ENCODE measurements at regions not wholly inside any gene's neighbourhood (a gene's known extent, or its start where the extent isn't known, plus 50 kb on each side); places are given as distances from the start of the nearest gene placed in this dataset.

DNA sequence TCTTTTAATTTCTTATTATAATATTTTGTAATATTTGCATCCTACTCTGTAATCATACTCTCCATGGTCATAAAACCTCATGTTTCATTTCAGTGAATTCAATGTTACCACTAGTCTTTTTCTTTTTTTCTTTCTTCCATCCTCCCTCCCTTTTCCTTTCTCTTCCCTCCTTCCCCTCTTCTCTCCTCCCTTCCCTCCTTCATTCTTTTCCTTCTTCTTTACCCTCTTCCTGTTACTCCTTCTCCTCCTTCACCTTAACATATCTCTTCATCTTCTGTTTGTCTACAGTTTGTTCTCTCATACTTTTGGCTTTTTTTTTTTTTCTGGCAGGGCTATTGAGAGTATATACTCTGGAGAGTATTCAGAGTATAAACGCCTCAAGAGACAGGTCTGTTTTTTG, 491.6 kb upstream of the ID2 start:
- no peak overlapping the region for H3K4me3 ChIP-seq (ENCODE audit: low read depth, low read length)
- no peak for DNase-seq (ENCODE audit: low read depth)
- TF ChIP-seq, protein P1, sequence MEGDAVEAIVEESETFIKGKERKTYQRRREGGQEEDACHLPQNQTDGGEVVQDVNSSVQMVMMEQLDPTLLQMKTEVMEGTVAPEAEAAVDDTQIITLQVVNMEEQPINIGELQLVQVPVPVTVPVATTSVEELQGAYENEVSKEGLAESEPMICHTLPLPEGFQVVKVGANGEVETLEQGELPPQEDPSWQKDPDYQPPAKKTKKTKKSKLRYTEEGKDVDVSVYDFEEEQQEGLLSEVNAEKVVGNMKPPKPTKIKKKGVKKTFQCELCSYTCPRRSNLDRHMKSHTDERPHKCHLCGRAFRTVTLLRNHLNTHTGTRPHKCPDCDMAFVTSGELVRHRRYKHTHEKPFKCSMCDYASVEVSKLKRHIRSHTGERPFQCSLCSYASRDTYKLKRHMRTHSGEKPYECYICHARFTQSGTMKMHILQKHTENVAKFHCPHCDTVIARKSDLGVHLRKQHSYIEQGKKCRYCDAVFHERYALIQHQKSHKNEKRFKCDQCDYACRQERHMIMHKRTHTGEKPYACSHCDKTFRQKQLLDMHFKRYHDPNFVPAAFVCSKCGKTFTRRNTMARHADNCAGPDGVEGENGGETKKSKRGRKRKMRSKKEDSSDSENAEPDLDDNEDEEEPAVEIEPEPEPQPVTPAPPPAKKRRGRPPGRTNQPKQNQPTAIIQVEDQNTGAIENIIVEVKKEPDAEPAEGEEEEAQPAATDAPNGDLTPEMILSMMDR (IDR thresholded peaks at IDR 0.05; ENCODE audit: control insufficient read depth, extremely low read depth, insufficient read depth): no peak

DNA sequence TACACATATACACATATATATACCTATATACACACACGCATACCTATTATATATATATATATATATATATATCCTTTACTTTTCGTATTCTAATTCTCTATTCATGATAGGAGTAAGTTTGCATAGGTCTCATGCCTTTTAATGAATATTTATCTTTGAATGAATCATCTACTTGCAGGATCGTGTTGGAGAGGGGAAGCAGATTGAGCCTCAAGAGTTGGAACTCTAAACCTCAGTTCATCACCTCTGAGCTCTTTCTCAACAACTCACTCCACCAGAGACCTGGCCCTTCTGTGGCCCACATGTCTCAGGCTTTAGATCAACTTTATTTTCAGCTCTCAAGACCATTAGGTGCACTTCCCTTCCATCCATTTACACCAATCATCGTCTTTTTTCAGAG, 490.4 kb upstream of the ID2 start:
- TF ChIP-seq, protein P1 (IDR thresholded peaks at IDR 0.05; ENCODE audit: control insufficient read depth, extremely low read depth, insufficient read depth): no peak
- DNase-seq (ENCODE audit: low read depth): no peak
- no peak overlapping the region for H3K4me3 ChIP-seq (ENCODE audit: low read depth, low read length)

DNA sequence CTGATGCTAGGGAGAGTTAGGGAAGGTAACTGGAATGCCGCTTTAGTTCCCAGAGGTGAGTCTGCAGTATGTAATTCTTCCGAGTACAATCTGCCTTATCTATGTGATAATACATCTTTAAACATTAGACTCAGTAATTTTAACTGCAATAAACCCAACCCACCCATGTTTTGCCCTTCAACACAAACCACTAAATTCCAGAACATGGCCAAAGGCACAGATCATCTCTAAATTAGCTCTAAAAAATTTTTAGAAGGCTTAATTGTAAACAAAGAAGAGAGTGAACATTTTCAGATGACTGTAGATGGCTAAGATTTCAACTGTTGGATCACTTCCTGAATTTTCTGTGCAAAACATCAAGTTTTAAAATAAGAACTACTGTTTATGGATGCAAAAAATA, 488.7 kb upstream of the ID2 start:
- DNase-seq (ENCODE audit: low read depth): no peak
- H3K4me3 ChIP-seq (ENCODE audit: low read depth, low read length): no peak overlapping the region
- TF ChIP-seq, protein P1 (IDR thresholded peaks at IDR 0.05; ENCODE audit: control insufficient read depth, extremely low read depth, insufficient read depth): no peak

DNA sequence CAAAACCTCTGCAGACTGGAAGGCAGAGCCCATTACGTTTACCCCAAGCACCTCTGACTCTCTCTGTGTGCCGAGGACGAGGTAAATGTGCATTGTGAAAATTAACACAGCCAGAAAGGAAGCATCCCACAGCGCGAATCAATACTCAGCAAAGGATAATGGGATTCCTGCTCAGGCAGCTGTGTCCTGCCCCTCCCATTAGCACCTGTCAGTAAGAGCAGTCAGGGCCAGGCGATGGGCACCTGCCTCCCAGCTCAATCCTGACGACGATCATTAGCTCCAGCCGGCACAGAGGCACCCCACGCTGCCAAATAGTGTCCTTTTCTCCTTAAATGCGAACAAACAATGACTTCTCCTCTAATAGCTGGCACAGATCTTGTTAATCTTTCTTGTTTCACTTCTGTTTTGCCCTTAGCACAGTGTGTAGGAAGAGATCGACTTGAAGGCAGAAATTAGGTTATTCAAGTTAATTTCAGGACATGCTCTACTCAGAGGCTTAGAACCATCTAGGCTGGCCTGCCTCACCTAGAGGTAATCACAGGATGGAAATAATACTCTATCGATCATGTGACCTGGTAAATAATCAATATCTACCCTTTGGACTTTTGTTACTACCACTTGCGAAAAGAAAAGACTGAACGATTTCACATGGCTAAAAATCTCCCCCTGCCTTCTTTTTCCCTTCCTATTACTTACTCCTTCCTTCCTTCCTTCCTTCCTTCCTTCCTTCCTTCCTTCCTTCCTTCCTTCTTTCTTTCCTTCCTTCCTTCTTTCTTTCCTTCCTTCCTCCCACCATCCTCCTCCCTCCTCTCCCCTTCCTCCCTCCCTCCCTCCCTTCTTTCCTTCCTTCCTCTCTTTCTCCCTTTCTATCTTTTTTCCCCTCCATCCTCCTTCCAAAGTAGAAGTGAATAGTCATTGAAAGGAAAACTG, 487.9 kb upstream of the ID2 start:
- TF ChIP-seq, protein P1 (IDR thresholded peaks at IDR 0.05; ENCODE audit: control insufficient read depth, extremely low read depth, insufficient read depth): no peak
- no peak overlapping the region for H3K4me3 ChIP-seq (ENCODE audit: low read depth, low read length)
- no peak for DNase-seq (ENCODE audit: low read depth)

DNA sequence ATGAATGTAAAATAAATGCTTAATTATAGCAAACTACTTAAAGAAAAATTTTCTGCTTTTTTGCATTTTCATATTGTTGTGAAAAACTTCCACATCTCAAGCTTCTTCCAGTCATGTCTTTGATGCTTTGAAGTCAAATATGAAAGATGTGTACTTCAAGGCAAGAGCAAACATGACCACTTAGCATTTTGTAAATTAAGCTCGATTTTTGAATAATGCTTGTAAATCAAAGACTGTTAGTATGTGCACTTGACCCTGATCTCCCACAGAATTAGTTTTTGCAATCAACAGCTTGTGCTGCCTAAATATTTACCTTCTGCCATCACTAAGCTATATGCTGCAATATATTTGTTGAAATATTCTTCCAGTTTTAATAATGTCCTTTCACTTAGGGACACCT, 486.1 kb upstream of the ID2 start:
- TF ChIP-seq, protein P1 (IDR thresholded peaks at IDR 0.05; ENCODE audit: control insufficient read depth, extremely low read depth, insufficient read depth): no peak
- DNase-seq (ENCODE audit: low read depth): no peak
- H3K4me3 ChIP-seq (ENCODE audit: low read depth, low read length): no peak overlapping the region

DNA sequence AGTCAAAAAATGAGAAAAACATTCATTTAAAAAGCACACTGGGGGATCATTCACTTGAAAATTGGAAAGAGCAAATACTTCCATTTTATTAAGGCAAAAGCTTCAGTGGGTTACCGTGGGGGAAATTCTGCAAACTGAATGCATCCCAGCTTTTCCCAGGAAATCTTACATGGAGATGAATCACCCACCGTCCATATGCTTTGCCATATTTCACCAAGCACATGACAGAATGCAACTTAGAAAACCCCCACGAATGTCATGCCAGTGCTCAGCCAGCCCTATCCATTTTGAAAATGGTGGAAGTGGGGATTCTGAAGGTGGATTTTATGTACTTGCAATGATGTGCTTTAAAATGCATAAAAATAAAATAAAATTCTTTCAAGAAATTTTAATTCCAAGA, 485.5 kb upstream of the ID2 start:
- TF ChIP-seq, protein P1 (IDR thresholded peaks at IDR 0.05; ENCODE audit: control insufficient read depth, extremely low read depth, insufficient read depth): no peak
- no peak for DNase-seq (ENCODE audit: low read depth)
- no peak overlapping the region for H3K4me3 ChIP-seq (ENCODE audit: low read depth, low read length)

DNA sequence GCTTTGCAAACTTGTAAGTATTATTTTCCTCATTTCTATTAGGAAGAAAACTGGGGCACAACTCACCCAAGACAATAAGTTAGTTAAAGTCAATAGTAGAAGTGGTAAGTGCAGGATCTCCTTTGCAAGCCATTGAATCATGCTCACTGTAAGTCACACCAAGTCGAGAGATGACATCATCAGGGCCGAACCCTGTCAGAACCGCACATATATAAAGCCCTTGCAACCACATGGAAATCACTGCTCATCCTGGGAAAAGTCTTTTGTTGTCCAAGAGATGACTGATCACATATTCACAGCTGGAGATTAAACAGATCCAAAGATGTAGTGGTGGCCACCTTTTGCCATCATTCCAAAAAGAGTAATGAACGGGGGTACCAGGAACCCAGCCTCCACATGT, 484.8 kb upstream of the ID2 start:
- no peak overlapping the region for H3K4me3 ChIP-seq (ENCODE audit: low read depth, low read length)
- TF ChIP-seq, protein P1 (IDR thresholded peaks at IDR 0.05; ENCODE audit: control insufficient read depth, extremely low read depth, insufficient read depth): no peak
- peak; percentile 38 for DNase-seq (ENCODE audit: low read depth)
